HTR-8/SVneo (cell line): ENCODE measurements at regions not wholly inside any gene's neighbourhood (a gene's known extent, or its start where the extent isn't known, plus 50 kb on each side); places are given as distances from the start of the nearest gene placed in this dataset.

ENCODE experiments used
- DNase-seq: peaks from one replicate; pipeline ENCODE4 v3.0.0; 2011; ENCODE audit warnings: low spot score, mixed read lengths; ENCODE audit not compliant: insufficient read length
- FAIRE-seq: peaks from 2 replicates; lab custom pipeline; 2011; peaks lifted over from hg19 to GRCh38; lab: Jason Lieb, UNC

DNA sequence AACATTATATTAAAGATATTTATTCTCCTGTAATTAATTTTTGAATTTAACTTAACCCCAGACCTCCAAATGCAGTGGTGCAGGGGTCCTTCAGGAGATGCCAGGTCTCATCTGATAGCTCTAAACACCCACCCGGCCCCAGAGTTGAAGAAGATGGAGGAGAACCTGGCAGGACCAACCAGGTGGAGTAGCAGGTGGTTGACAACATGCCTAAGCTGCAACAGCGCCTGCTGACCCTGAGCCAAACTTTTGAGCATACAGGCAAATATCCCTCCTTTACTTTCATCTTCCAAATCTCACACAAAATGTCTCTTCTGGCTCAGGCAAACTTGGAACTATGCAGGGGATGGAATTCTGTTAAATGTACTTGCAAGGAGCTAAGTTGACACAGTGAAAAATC lies 145.3 kb upstream of the TCF21 start:
- DNase-seq (no peak), FAIRE-seq (no peak)

DNA sequence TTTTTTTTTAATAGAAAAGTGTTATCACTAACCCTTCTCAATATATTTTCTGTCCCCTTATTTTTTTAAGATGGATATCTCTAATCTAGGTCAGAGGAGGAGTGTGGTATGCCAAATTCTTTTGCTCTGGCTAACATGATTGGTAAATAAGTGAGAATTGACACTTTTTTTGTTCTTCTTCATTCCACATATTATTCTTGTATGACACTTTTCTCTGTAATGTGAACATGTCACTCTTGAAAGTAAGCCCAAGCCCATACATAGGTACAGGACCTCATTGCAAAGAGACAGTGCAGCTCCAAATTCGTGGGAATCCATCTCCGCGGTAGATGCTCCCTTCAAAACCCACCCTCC lies 142.5 kb upstream of the TCF21 start:
- no peak for FAIRE-seq

DNA sequence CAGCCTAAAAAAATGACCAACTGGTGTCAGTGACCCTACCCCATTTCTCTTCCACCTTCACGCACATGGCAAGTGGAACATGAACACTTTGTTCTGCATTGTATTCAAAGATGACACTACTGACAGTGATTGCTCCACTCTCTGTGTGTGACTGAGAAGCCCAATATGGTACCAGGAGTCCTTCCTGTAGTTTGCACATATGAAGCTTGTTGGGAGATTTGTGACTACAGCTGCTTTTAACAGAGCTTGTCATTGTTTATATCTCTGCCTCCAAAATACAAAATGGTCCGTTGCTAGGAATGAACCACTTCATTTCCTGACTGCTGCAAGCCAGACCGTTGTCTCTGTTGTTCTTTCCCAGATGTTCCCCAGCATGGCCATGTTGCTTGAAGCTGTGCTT lies 140.3 kb upstream of the TCF21 start:
- no peak for FAIRE-seq
- no peak for DNase-seq

More for the DNA sequence above, 142.5 kb upstream of the TCF21 start:
- no peak for DNase-seq

DNA sequence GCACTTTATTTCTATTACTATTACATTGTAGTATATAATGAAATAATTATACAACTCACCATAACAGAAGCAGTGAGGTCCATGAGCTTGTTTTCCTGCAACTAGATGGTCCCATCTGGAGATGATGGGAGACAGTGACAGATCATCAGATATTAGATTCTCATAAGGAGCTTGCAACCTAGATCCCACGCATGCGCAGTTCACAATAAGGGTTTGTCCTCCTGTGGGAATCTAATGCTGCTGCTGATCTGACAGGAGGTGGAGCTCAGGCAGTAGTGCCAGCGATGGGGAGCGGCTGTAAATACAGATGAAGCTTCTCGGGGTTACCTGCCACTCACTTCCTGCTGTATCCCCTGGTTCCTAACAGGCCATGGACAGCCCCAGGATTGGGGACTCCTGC lies 139.5 kb upstream of the TCF21 start:
- no peak for DNase-seq
- FAIRE-seq: no peak

DNA sequence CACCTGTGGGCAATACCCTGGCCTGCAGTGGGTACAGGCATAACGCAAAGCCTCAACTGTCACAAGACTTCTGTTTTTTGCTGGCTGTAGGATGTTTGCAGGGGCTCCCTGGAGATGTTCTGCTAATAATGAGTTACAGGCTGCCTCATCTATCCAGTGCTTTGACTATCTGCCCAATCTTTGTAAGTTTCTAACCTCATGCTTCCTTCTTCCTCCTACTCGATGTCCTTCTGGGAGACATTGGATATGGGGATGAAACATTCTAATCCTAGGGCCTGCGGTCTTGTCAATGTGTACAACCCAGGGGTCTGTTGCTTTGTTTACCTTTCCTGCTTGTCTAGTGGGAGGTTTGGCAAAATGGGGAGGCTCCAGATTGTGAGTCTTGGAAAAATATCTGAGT lies 136.8 kb upstream of the TCF21 start:
- no peak for FAIRE-seq
- DNase-seq: no peak

DNA sequence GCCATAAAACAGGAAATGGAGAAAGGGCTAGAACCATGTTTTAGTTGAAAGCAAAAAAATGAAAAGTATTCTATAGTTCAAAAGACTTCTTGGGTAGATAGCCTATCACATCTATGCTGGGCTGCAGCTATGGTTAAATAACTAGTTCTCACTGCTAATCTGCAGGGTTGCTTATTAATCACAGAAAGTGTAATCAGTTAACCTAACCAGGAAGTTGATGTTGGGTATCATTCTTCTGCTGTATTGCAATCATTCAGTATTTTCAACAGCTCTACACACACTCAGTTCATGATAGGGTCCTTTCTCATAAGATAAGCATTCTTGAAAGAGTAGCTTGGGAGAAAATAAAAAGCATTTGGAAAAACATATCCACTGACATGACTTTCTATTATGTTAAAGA lies 135.2 kb upstream of the TCF21 start:
- DNase-seq (no peak), FAIRE-seq (no peak)

DNA sequence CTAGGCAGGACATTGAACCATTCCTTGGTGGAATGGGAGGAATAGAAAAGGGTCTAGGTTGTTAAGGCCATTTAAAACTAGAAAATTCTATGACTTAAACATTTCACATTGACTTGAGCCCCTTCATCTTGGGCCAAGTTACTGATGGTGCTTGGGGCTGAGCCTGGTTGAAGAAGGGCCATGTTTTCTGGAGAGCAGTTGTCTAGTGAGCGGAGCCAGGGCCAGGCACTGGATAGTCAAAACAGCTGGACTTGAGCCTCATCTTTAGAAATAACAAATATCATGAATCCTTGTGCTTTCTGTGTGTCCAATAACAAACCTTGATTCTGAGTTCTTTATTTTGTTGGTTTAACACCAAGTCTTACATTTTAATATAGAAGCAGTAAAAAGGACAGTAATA lies 134.6 kb upstream of the TCF21 start:
- FAIRE-seq (no peak), DNase-seq (no peak)

DNA sequence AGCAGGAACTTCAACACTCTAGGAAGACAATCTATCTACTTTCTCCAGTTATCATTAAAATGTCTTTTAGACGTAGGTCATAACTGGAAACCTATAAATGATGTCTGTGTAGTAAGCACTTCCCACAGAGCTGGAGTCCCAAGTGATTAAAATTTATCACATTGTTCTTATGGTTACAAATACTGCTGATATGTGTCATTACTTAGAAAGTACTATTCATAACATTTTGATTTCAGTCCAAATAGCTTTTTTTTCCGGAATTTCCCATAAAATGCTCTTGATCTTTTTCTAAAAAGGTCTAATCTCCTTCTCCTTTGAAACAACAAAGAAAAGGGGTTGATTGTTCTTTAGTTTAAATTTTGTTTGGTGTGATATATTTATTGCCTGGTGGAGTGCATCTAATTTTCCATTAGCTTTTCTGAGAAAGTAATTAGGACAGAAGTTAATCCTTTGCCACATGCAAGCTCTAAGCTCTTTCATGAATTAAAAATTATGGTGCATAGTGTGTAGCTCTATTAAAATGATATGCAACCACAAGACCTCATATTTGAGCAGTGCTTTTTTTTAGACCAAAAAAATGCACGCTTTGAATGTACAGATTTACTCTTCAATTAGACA lies 132.7 kb upstream of the TCF21 start:
- FAIRE-seq: peak; percentile 44
- no peak for DNase-seq

DNA sequence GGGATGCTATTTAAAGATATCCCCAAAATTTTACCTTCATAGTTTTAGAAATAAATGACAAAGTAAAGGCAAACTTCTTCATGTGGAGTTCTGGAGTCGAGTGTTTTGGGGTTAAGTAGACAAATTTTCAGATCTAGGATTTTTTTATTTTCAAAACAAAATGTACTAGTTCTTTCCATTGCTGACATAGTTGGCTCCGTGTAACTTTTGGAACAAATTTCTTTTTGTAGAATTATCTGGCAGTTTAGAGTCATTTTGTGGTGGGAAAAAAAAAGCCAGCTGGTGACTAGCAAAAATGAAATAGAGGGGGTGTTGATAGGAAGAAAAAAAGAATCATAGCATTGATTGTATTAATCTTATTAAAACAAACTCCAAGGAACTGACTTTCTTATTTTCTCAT lies 131.6 kb upstream of the TCF21 start:
- DNase-seq (no peak), FAIRE-seq (no peak)

DNA sequence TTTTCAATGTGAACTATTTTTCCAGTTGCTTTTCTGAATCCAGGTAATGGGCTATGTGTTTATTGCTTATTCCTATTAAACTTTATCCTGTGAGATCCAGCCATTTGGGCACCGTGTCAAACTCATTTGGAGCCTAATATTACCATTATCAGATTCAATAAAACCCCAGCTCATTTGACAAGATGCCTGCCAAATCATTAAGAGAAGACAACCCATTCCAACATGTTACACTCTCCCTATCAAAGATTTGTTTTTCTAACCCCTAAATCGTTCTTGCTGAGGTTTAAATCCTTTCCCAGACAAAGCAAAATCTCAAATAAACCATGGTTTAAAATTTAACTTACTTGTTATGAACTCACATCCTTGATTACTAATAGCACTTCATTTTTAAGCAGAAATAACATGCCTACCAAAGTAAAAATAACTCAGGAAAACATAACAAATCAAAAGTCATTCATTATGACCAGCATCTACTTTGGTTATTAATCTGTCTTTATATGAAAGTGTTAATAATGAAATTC lies 130.0 kb upstream of the TCF21 start:
- DNase-seq (no peak), FAIRE-seq (no peak)

DNA sequence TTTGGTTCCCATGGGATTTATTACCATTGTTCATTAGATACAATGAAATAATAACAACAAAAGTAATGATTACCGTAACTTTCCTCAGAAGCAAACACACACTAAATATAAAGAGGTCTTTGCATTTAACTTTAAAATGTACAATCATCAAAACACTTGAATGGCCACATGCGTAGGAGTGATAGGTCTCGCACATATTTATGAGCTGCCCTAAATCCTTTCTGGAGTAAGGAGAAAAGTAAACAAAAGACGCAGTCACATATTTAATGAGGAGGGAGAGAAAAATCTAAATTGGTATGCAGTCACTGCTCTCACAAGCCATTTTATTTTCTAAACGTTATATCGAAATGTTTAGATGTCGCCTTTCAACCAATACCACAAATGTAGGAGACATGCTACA lies 129.4 kb upstream of the TCF21 start:
- DNase-seq (no peak), FAIRE-seq (no peak)

DNA sequence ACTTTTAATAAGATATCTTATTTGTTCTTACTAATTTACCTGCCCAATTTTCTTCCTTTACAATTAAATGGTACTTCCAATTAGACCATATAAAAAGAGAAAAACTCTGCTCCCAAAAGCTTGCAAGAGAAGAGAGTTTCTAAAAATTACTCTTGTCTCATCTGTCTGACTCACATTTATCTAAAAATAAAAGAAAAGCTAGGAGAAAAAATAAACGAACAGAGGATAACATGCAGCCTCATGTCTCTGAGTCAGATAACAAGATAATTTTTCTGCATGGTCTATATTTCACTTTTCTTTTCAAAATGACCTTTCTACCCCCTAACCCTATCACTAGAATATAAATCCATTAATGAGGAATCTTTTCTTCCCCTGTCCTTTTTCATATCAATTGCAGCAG lies 127.2 kb upstream of the TCF21 start:
- FAIRE-seq: no peak
- DNase-seq: no peak

DNA sequence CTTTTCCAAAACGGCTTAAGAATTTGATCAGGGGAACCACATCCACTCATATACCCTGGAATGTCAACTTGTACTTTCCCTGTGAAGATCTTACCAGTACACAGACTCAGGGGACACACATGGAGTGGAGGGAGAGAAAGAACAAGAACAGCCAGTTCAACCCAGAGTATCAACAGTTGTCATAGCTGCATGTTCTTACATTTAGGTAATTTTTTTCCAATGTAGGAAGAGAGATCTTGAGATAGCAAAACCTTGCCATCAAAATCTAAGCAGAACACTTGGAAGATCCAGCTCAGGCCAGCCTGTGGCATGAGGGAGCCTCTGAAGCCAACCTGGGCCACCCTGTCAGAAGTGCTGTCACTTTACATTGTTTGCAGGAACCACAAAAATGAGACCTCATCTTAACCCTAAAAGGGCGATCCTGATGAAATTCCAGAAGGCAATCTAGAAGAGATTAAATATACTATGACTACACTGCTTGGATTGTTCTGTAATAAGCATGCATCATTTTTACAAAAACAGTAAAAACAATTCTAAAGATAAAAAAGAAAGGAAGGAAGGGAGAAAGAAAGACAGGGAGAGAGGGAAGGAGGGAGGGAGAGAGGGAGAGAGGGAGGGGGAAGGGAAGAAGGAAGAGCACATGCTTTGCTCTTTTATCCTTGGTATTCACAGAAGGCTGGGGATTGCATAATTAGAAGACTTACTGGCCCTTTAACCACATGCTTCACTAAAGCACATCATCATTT lies 124.7 kb upstream of the TCF21 start:
- no peak for DNase-seq
- FAIRE-seq: peak; percentile 67

DNA sequence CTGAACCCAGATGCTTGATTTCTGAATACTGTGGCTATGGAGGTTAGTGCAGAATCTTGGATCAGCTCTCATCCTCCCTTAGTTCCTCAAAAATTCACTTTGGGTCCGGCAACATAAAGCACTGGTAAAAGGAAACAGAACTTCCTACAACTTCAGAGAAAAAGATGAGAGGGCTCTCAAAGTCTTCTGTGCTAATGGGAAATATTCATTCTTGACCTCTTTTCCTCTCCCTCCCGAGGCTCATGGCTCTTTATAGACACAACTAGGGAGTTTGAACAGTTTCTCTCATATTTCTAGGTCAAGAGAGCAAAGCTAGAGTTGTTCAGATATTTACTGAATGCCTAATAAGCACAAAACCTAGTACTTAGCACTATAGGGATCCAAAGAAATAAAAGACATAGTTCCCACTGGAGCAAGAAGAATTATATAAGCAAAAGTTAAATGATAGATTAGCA lies 124.1 kb upstream of the TCF21 start:
- no peak for DNase-seq
- no peak for FAIRE-seq

DNA sequence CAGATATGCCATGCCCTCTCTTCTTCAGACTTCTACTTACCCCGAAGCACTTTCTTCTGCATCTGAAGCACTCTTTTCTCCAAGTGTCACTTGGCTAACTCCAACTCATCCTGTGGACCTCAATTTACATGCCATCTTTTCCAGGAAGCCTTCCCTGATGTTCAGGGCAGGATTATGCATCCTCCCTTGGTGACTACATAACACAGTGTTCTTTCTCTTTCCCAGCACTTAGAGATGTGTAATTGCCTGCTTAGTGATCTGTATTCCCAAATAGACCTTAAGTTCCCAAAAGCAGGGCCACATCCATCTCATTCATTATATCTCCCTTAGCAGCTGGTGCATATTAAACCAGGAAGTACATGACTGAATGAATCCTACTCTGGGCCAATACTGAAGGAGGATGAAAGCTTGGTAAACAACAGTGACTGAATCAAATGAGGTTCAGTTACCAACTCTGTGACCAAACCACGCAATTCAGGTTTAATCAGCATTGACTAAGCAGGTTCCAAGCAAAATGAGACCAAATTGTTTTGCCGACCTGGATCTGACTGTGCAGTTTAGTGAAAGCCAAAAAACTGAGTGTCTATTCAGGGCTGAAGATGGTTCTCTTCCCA lies 121.4 kb upstream of the TCF21 start:
- FAIRE-seq (peak; percentile 70), DNase-seq (no peak)

DNA sequence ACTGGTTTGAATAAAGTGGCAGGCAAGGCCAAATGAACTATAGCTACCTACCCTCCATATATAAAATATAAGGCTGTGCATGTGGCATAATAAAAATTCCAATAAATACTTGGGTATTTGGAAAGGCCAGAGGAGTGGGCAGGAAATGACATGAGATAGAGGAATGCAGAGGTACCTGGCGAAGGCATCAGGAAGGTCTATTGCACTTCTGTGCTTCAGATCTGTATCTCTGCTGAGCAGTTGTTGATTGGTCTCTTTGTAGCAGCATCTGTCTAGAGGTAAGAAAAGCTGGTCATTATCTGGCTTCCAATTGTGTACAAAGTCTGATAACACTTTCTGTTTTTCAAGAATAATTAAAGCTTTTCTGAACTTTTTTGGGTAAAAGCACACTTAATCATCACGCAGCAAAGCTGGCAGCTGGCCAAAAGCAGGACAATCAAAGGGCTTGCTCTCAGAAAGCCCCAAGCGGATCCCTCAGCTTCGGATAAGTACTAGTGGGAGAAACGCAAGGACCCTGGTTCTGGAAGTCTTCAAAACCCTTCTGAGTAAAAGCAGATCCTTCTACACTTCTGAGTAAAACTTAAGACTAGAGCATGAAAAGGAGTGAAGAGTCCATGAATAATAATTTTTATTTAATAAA lies 120.1 kb upstream of the TCF21 start:
- FAIRE-seq (no peak), DNase-seq (no peak)

DNA sequence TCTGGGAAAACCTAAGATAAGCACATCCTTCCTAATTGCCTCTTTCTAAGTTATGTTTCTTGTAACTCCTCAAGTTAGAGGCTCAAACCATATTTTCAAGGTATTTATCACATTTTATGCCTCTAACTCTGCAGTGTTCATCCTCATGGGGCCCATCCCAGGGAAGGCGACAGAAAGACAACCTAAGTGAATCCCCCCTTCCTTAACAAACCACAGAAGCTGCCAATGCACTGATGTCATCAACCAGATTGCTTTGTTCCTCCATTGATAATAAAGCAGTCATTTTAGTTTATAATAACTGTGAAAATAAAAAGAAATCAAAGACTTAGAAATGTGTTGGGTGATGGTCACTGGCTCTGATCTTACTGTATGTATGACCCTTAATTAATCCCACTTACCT lies 119.5 kb upstream of the TCF21 start:
- DNase-seq: no peak
- no peak for FAIRE-seq

DNA sequence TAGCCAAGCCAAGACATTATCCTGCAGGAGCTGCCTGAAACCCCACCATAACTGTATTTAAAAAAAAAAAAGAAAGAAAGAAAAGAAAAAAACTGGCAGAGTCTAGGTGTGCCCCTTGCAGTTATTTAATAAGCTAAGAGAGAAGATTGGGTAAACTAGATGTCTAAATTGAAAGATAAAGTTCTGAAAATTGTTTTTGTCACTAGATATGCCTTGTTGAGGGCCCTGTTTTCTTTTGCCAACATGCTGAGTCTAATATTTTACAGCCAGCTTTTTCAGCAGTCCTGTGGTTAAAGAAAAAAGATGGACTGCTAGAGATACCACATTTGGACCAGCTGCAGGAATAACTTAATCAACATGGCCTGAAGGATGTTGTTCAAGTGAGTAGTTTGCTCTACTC lies 116.3 kb upstream of the TCF21 start:
- FAIRE-seq (peak; percentile 57), DNase-seq (no peak)

DNA sequence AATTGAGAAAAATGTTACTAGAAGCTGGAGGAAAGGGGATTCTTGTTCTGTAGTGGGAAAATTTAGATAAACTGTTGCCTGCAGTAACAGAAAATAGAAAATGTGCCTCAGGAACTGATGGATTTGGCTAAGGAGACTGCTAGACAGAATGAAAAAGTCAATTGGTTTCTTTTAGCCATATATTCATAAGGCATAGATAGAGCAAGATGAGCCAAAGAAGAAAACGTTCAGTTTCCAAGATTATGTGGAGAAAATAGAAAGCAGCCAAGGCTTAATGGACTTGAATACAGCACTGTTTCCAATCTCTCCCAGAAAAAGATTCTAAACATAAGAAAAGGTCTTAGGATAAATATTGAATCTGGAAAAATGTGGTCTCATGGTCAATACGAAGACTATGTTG lies 115.1 kb upstream of the TCF21 start:
- FAIRE-seq: no peak

DNA sequence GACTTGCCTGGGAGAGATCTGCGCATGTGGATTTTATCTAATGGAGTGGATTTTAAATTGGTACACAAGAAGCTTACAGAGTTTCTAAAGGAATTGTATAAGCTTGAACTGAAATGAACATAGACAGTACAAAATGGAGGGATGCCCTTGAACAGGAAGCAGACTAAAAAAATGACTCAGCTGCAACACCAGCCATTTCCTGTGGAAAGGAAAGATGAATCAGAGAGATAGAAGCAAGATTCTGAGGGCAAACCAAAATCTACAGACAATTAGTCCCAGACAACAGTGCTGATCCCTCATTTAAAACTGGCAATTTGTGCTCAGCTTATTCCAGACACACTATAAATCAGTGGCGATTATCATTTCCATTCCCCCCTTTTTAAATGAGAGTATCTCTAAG lies 114.6 kb upstream of the TCF21 start:
- DNase-seq: peak; percentile 13
- no peak for FAIRE-seq

More for the DNA sequence above, 115.1 kb upstream of the TCF21 start:
- DNase-seq: no peak
